Transverse colon (tissue), 4 donors: ENCODE measurements at regions not wholly inside any gene's neighbourhood (a gene's known extent, or its start where the extent isn't known, plus 50 kb on each side); places are given as distances from the start of the nearest gene placed in this dataset.

Experiments
- DNase-seq: peaks from one replicate; pipeline ENCODE4 v3.0.0-alpha.2; 2019
- H3K27ac ChIP-seq, 4 donors: fragments of 200-600 bp; sonication (generic); 2 replicates each; pipeline ENCODE4 v1.5.1; 2016 to 2018; ENCODE audit warnings: inconsistent platforms in 4 of 4
- H3K27me3 ChIP-seq: fragments of 200-600 bp; sonication (generic); 2 replicates; pipeline ENCODE4 v1.5.1; 2017; ENCODE audit warnings: inconsistent platforms
- H3K36me3 ChIP-seq, 4 donors: fragments of 200-600 bp; sonication (generic); 2 replicates each; pipeline ENCODE4 v1.5.1; 2017 to 2019; ENCODE audit warnings: inconsistent platforms in 4 of 4
- H3K4me1 ChIP-seq, 4 donors: fragments of 200-600 bp; sonication (generic); 2 replicates each; pipeline ENCODE4 v1.5.1; 2017 to 2020; ENCODE audit warnings: inconsistent platforms in 4 of 4
- H3K4me3 ChIP-seq, 4 donors: fragments of 200-600 bp; sonication (generic); 1 replicate in 1 of 4; 2 replicates in 3 of 4; pipeline versions ENCODE4 v1.5.1 to v1.6.1; 2017 to 2019; ENCODE audit warnings: inconsistent platforms in 4 of 4
- H3K9me3 ChIP-seq, 2 donors: fragments of 200-600 bp; sonication (generic); 2 replicates each; pipeline ENCODE4 v1.5.1; 2017 to 2019; ENCODE audit warnings: inconsistent platforms in 2 of 2
- CTCF ChIP-seq, 5 experiments: fragments of 200-600 bp in 3 of 5; fragments of 450-650 bp in 2 of 5; sonication (generic) in 3 of 5; IDR thresholded peaks; 1 replicate in 2 of 5; 2 replicates in 3 of 5; pipeline ENCODE4 v1.5.1; 2016 to 2017; ENCODE audit warnings: antibody characterized with exemption in 5 of 5, inconsistent platforms in 3 of 5, mild to moderate bottlenecking in 2 of 5, moderate library complexity in 1 of 5
- EP300 ChIP-seq: sonication (generic); formaldehyde crosslinking; IDR thresholded peaks from one replicate; pipeline ENCODE4 v1.6.1; 2017; ENCODE audit warnings: antibody characterized with exemption, low read depth
- POLR2A ChIP-seq: fragments of 450-650 bp; IDR thresholded peaks from one replicate; pipeline ENCODE4 v1.6.1; 2016; ENCODE audit warnings: antibody characterized with exemption, mild to moderate bottlenecking, moderate library complexity
- POLR2AphosphoS5 ChIP-seq, 3 donors: sonication (generic); formaldehyde crosslinking; IDR thresholded peaks; one replicate each; pipeline ENCODE4 v1.6.1; 2016; ENCODE audit warnings: antibody characterized with exemption in 3 of 3
- WGBS, 2 donors: methylation state at CpG; one replicate each; pipeline ENCODE4 v1.1.5; 2018; ENCODE audit warnings: low coverage in 1 of 2; 5-methylcytosine and 5-hydroxymethylcytosine counted together
- in situ Hi-C, 4 donors: fragments of 200-750 bp; cut with MboI; loops; one replicate each; pipeline versions ENCODE4 v1.15.0 to v1.15.1; 2017; ENCODE audit warnings: low sequenced_read_pairs in 3 of 4, low pct_ligation_motif_present in 1 of 4, low pct_unique_long_range_greater_than_20kb in 1 of 4
- intact Hi-C: fragments of 100-400 bp; cut with DNase I; formaldehyde crosslinking; loops from one replicate; pipeline ENCODE4 v1.15.1; 2023; ENCODE audit warnings: low total_unique reads

- H3K27me3 ChIP-seq = no peaks in the 10 kb centered on the region
- no peak overlapping the region for H3K27ac ChIP-seq
- DNase-seq = no peak
- H3K9me3 ChIP-seq = no peaks in the 10 kb centered on the region
- H3K4me3 ChIP-seq = no peak overlapping the region
- 63 to 78% methylated on average over 1 to 2 of the region's 2 CpGs for WGBS, 2 donors
- no peaks in the 10 kb centered on the region for H3K4me1 ChIP-seq
- no peak for TF ChIP-seq EP300
- no peak for TF ChIP-seq POLR2AphosphoS5 (IDR thresholded peaks at IDR 0.05)
- no peak for TF ChIP-seq POLR2A
- TF ChIP-seq CTCF (IDR thresholded peaks at IDR 0.05) = no peak
- H3K36me3 ChIP-seq = no peaks in the 10 kb centered on the region
- intact Hi-C loops (no loop called here), in situ Hi-C loops (no loop called here)
These were observed 774.8 kb downstream of the KCTD16 start for GRCh38 chr5:144945503-144945902.

DNA sequence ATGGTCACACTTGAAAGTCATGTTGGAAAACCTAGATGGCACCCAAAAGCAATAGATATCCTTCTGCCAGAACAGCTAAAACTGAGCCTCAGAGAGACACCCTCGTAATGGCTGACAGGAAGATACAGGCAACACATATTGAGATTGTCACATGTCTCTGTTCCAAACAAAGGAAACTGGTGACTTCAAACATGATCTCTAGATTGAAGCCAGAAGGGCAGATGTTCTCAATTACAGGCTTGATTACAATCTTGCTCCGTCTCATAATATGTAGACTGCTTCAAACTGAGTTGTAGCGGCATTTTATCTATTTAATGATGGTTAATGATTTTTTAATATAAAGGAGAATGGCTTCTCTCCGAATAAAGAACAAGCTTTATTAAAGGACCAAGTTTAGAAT, 774.3 kb downstream of the KCTD16 start:
- WGBS, 2 donors = 61 to 64% methylated on average over 4 of the region's 4 CpGs
- no peaks in the 10 kb centered on the region for H3K27me3 ChIP-seq
- no peak overlapping the region for H3K4me3 ChIP-seq
- no peaks in the 10 kb centered on the region for H3K36me3 ChIP-seq
- no peaks in the 10 kb centered on the region for H3K4me1 ChIP-seq
- in situ Hi-C loops (no loop called here), intact Hi-C loops (no loop called here)
- no peaks in the 10 kb centered on the region for H3K9me3 ChIP-seq
- no peak overlapping the region for H3K27ac ChIP-seq
- TF ChIP-seq CTCF (IDR thresholded peaks at IDR 0.05) (no peak), POLR2A (no peak), EP300 (no peak), POLR2AphosphoS5 (IDR thresholded peaks at IDR 0.05) (no peak)
- no peak for DNase-seq

DNA sequence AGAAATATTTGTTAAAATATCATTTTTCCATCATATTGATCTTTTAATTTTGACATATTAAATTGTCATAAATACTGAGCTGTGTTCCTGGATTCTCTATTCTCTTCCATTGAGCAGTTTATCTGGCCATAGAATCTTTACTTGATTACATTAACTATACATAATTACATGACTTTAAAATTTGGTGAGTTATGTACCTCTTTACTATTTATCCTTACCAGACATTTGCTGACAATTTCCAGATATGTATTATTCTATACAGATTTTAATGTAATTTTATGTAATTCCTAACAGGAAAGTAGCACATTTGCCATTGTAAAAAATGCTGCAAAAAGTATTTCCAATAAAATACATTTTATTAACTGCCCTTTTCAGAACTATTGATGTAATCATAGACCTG, 770.3 kb downstream of the KCTD16 start:
- no peak overlapping the region for H3K27ac ChIP-seq
- H3K4me3 ChIP-seq = no peak overlapping the region
- DNase-seq = no peak
- H3K27me3 ChIP-seq = no peaks in the 10 kb centered on the region
- no peak for TF ChIP-seq POLR2A
- no peak for TF ChIP-seq CTCF (IDR thresholded peaks at IDR 0.05)
- TF ChIP-seq EP300 = no peak
- TF ChIP-seq POLR2AphosphoS5 (IDR thresholded peaks at IDR 0.05) = no peak
- in situ Hi-C loops (no loop called here), intact Hi-C loops (no loop called here)
- H3K36me3 ChIP-seq = no peaks in the 10 kb centered on the region
- no peaks in the 10 kb centered on the region for H3K9me3 ChIP-seq
- H3K4me1 ChIP-seq = no peaks in the 10 kb centered on the region

- in situ Hi-C loops (no loop called here), intact Hi-C loops (no loop called here)
- Histone ChIP-seq H3K9me3 (no peaks in the 10 kb centered on the region), H3K36me3 (no peaks in the 10 kb centered on the region), H3K27ac (no peak overlapping the region), H3K4me3 (no peak overlapping the region), H3K27me3 (no peaks in the 10 kb centered on the region), H3K4me1 (no peaks in the 10 kb centered on the region)
- WGBS, 2 donors = 64 to 79% methylated on average over 1 of the region's 1 CpG
- no peak for DNase-seq
- no peak for TF ChIP-seq POLR2A
- TF ChIP-seq EP300 = no peak
These were observed 747.7 kb downstream of the KCTD16 start for GRCh38 chr5:144918371-144918770.

DNA sequence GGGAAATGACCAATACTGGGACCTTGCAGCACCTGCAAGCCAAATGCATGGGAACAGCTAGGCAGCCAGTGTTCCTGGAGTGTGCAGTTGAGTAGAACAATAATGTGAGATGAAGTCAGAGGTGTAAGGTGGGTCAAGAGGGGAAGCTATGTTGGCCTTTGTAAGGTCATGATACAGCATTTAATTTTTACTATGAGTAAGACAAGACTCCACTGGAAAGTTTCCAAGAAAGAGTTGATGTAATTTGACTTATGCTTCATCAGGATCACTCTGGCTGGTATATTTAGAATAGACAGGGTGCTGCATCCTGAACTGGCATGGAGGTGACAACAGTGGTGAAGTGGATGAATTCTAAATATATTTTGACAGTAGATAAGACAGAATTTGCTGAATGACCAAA, 744.8 kb downstream of the KCTD16 start:
- in situ Hi-C loops (no loop called here), intact Hi-C loops (no loop called here)
- TF ChIP-seq EP300 (no peak), CTCF (IDR thresholded peaks at IDR 0.05) (no peak), POLR2AphosphoS5 (IDR thresholded peaks at IDR 0.05) (no peak), POLR2A (no peak)
- Histone ChIP-seq H3K36me3 (no peaks in the 10 kb centered on the region), H3K9me3 (no peaks in the 10 kb centered on the region), H3K27me3 (no peaks in the 10 kb centered on the region), H3K4me1 (no peaks in the 10 kb centered on the region), H3K4me3 (no peak overlapping the region), H3K27ac (no peak overlapping the region)
- DNase-seq = no peak
